HepG2 (cell line): ENCODE measurements at regions not wholly inside any gene's neighbourhood (a gene's known extent, or its start where the extent isn't known, plus 50 kb on each side); places are given as distances from the start of the nearest gene placed in this dataset.

Experiments
- ARNTL ChIP-seq: sonication (generic); formaldehyde crosslinking; IDR thresholded peaks from 2 replicates; pipeline ENCODE4 v1.4.0; 2020; ENCODE audit warnings: mild to moderate bottlenecking, missing genetic modification reagents
- ATF3 ChIP-seq: sonication (generic); formaldehyde crosslinking; IDR thresholded peaks from 2 replicates; pipeline ENCODE4 v1.4.0; 2020; ENCODE audit warnings: missing genetic modification reagents
- FIP1L1 ChIP-seq: fragments of 200-400 bp; formaldehyde crosslinking; IDR thresholded peaks from 2 replicates; pipeline ENCODE4 v1.6.1; 2018; ENCODE audit warnings: low read depth, mild to moderate bottlenecking, low read length, moderate library complexity, borderline replicate concordance; ENCODE audit not compliant: insufficient read depth
- HNF1B ChIP-seq: sonication (generic); formaldehyde crosslinking; IDR thresholded peaks from 2 replicates; pipeline ENCODE4 v1.5.1; 2020; ENCODE audit warnings: mild to moderate bottlenecking, moderate library complexity, missing genetic modification reagents
- HNRNPLL ChIP-seq: fragments of 200-400 bp; formaldehyde crosslinking; IDR thresholded peaks from 2 replicates; pipeline ENCODE4 v1.6.1; 2017; ENCODE audit warnings: mild to moderate bottlenecking, low read depth, low read length; ENCODE audit not compliant: poor library complexity, severe bottlenecking
- KLF6 ChIP-seq: IDR thresholded peaks from 2 replicates; pipeline ENCODE4 v1.8.0; 2016; ENCODE audit warnings: missing biosample characterization, missing genetic modification reagents
- KMT2B ChIP-seq: IDR thresholded peaks from 2 replicates; pipeline ENCODE4 v1.6.1; 2016; ENCODE audit warnings: missing genetic modification reagents, missing compliant biosample characterization
- MXD4 ChIP-seq: IDR thresholded peaks from 2 replicates; pipeline ENCODE4 v1.6.1; 2016; ENCODE audit warnings: mild to moderate bottlenecking, missing biosample characterization, missing genetic modification reagents
- NCOR1 ChIP-seq: fragments of 200-600 bp; sonication (generic); IDR thresholded peaks from 2 replicates; pipeline ENCODE4 v1.7.0; 2017; ENCODE audit warnings: antibody characterized with exemption, low read length, borderline replicate concordance
- RELA ChIP-seq: sonication (generic); formaldehyde crosslinking; IDR thresholded peaks from 2 replicates; pipeline ENCODE4 v1.4.0; 2020; ENCODE audit warnings: missing genetic modification reagents
- YEATS2 ChIP-seq: sonication (generic); formaldehyde crosslinking; IDR thresholded peaks from 2 replicates; pipeline ENCODE4 v1.4.0; 2020; ENCODE audit warnings: missing genetic modification reagents, borderline replicate concordance
- ZBTB38 ChIP-seq: sonication (generic); formaldehyde crosslinking; IDR thresholded peaks from 2 replicates; pipeline ENCODE4 v1.5.1; 2020; ENCODE audit warnings: mild to moderate bottlenecking, missing genetic modification reagents
- ZNF691 ChIP-seq: sonication (generic); formaldehyde crosslinking; IDR thresholded peaks from 2 replicates; pipeline ENCODE4 v1.4.0; 2020; ENCODE audit warnings: missing genetic modification reagents, low read depth, mild to moderate bottlenecking, borderline replicate concordance
- ZSCAN21 ChIP-seq: sonication (generic); formaldehyde crosslinking; IDR thresholded peaks from 2 replicates; pipeline ENCODE4 v1.8.0; 2022; ENCODE audit warnings: mild to moderate bottlenecking, missing genetic modification reagents, moderate library complexity, borderline replicate concordance
- TF ChIP-seq, protein P1 (sequence below): sonication (generic); formaldehyde crosslinking; IDR thresholded peaks from 2 replicates; pipeline ENCODE4 v1.4.0; 2020; ENCODE audit warnings: low read depth, missing genetic modification reagents
- TF ChIP-seq, protein P2 (sequence below): sonication (generic); formaldehyde crosslinking; conservative IDR thresholded peaks from 2 replicates; pipeline ENCODE4 v1.4.0; 2020; ENCODE audit warnings: mild to moderate bottlenecking, missing genetic modification reagents, moderate library complexity

GRCh38 chr16:21521390-21522143 lies 77.8 kb upstream of the METTL9 start (continued):
- TF ChIP-seq, protein P1, sequence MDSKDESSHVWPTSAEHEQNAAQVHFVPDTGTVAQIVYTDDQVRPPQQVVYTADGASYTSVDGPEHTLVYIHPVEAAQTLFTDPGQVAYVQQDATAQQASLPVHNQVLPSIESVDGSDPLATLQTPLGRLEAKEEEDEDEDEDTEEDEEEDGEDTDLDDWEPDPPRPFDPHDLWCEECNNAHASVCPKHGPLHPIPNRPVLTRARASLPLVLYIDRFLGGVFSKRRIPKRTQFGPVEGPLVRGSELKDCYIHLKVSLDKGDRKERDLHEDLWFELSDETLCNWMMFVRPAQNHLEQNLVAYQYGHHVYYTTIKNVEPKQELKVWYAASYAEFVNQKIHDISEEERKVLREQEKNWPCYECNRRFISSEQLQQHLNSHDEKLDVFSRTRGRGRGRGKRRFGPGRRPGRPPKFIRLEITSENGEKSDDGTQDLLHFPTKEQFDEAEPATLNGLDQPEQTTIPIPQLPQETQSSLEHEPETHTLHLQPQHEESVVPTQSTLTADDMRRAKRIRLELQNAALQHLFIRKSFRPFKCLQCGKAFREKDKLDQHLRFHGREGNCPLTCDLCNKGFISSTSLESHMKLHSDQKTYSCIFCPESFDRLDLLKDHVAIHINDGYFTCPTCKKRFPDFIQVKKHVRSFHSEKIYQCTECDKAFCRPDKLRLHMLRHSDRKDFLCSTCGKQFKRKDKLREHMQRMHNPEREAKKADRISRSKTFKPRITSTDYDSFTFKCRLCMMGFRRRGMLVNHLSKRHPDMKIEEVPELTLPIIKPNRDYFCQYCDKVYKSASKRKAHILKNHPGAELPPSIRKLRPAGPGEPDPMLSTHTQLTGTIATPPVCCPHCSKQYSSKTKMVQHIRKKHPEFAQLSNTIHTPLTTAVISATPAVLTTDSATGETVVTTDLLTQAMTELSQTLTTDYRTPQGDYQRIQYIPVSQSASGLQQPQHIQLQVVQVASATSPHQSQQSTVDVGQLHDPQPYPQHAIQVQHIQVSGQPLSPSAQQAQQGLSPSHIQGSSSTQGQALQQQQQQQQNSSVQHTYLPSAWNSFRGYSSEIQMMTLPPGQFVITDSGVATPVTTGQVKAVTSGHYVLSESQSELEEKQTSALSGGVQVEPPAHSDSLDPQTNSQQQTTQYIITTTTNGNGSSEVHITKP = peak; percentile 83; the same call in 1 of the 2 replicates
- TF ChIP-seq RELA (CRISPR knock-in tag) (peak; percentile 53; the same call in 1 of the 2 replicates), ZSCAN21 (CRISPR knock-in tag) (peak; percentile 80; the same call in 1 of the 2 replicates), KLF6 (CRISPR knock-in tag) (peak; percentile 93; the same call in 1 of the 2 replicates), ARNTL (CRISPR knock-in tag) (peak; percentile 68), ZNF691 (CRISPR knock-in tag) (peak; percentile 78; the same call in 1 of the 2 replicates), HNF1B (CRISPR knock-in tag) (0 out of 2 replicates have a peak, but pooled peaks have one; percentile 33), ZBTB38 (peak; percentile 87), FIP1L1 (peak; percentile 95; the same call in 1 of the 2 replicates), MXD4 (CRISPR knock-in tag) (peak; percentile 94), KMT2B (peak; percentile 85; the same call in 1 of the 2 replicates), NCOR1 (peak; percentile 76), YEATS2 (CRISPR knock-in tag) (peak; percentile 70; the same call in 1 of the 2 replicates), HNRNPLL (peak; percentile 82), ATF3 (CRISPR knock-in tag) (peak; percentile 92)
- TF ChIP-seq, protein P2, sequence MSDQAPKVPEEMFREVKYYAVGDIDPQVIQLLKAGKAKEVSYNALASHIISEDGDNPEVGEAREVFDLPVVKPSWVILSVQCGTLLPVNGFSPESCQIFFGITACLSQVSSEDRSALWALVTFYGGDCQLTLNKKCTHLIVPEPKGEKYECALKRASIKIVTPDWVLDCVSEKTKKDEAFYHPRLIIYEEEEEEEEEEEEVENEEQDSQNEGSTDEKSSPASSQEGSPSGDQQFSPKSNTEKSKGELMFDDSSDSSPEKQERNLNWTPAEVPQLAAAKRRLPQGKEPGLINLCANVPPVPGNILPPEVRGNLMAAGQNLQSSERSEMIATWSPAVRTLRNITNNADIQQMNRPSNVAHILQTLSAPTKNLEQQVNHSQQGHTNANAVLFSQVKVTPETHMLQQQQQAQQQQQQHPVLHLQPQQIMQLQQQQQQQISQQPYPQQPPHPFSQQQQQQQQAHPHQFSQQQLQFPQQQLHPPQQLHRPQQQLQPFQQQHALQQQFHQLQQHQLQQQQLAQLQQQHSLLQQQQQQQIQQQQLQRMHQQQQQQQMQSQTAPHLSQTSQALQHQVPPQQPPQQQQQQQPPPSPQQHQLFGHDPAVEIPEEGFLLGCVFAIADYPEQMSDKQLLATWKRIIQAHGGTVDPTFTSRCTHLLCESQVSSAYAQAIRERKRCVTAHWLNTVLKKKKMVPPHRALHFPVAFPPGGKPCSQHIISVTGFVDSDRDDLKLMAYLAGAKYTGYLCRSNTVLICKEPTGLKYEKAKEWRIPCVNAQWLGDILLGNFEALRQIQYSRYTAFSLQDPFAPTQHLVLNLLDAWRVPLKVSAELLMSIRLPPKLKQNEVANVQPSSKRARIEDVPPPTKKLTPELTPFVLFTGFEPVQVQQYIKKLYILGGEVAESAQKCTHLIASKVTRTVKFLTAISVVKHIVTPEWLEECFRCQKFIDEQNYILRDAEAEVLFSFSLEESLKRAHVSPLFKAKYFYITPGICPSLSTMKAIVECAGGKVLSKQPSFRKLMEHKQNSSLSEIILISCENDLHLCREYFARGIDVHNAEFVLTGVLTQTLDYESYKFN (CRISPR knock-in tag) = peak; percentile 88
